ENCODE measurements at regions not wholly inside any gene's neighbourhood (a gene's known extent, or its start where the extent isn't known, plus 50 kb on each side); places are given as distances from the start of the nearest gene placed in this dataset.

GRCh38 chr10:128540781-128541761 lies 414.8 kb upstream of the MKI67 start:
- in situ Hi-C loops (cut with MboI; ENCODE audit: low sequenced_read_pairs, unreplicated experiment) = loop anchor here (25.0 kb wide), 1 partner anchor 279 kb away; no protein-coding TSS in a partner anchor
- DNase-seq (ENCODE audit: low spot score) = no peak
- no peak for TF ChIP-seq CTCF (IDR thresholded peaks at IDR 0.05; ENCODE audit: borderline replicate concordance, control extremely low read depth, extremely low read depth, insufficient read depth, missing control alignments)

GRCh38 chr10:128541926-128542475 lies 415.8 kb upstream of the MKI67 start:
- no peak for TF ChIP-seq CTCF (IDR thresholded peaks at IDR 0.05; ENCODE audit: borderline replicate concordance, control extremely low read depth, extremely low read depth, insufficient read depth, missing control alignments)
- no peak for DNase-seq (ENCODE audit: low spot score)
- in situ Hi-C loops (cut with MboI; ENCODE audit: low sequenced_read_pairs, unreplicated experiment) = loop anchor here (25.0 kb wide), 1 partner anchor 280 kb away; no protein-coding TSS in a partner anchor

- in situ Hi-C loops (cut with MboI; ENCODE audit: low sequenced_read_pairs, unreplicated experiment) = loop anchor here (25.0 kb wide), 1 partner anchor 280 kb away; no protein-coding TSS in a partner anchor
- DNase-seq (ENCODE audit: low spot score) = no peak
- no peak for TF ChIP-seq CTCF (IDR thresholded peaks at IDR 0.05; ENCODE audit: borderline replicate concordance, control extremely low read depth, extremely low read depth, insufficient read depth, missing control alignments)
These were observed 416.4 kb upstream of the MKI67 start for GRCh38 chr10:128542659-128543058.

GRCh38 chr10:128543151-128543550 lies 416.9 kb upstream of the MKI67 start:
- in situ Hi-C loops (cut with MboI; ENCODE audit: low sequenced_read_pairs, unreplicated experiment) = loop anchor here (25.0 kb wide), 1 partner anchor 281 kb away; no protein-coding TSS in a partner anchor
- DNase-seq (ENCODE audit: low spot score) = no peak
- no peak for TF ChIP-seq CTCF (IDR thresholded peaks at IDR 0.05; ENCODE audit: borderline replicate concordance, control extremely low read depth, extremely low read depth, insufficient read depth, missing control alignments)

- DNase-seq (ENCODE audit: low spot score) = no peak
- in situ Hi-C loops (cut with MboI; ENCODE audit: low sequenced_read_pairs, unreplicated experiment) = loop anchor here (25.0 kb wide), 1 partner anchor 283 kb away; no protein-coding TSS in a partner anchor
- TF ChIP-seq CTCF (IDR thresholded peaks at IDR 0.05; ENCODE audit: borderline replicate concordance, control extremely low read depth, extremely low read depth, insufficient read depth, missing control alignments) = no peak
These were observed 419.0 kb upstream of the MKI67 start for GRCh38 chr10:128545216-128545615.

- in situ Hi-C loops (cut with MboI; ENCODE audit: low sequenced_read_pairs, unreplicated experiment) = loop anchor here (25.0 kb wide), 1 partner anchor 284 kb away; no protein-coding TSS in a partner anchor
- DNase-seq (ENCODE audit: low spot score) = no peak
- TF ChIP-seq CTCF (IDR thresholded peaks at IDR 0.05; ENCODE audit: borderline replicate concordance, control extremely low read depth, extremely low read depth, insufficient read depth, missing control alignments) = no peak
These were observed 420.5 kb upstream of the MKI67 start for GRCh38 chr10:128546651-128547165.
